ENCODE measurements at regions not wholly inside any gene's neighbourhood (a gene's known extent, or its start where the extent isn't known, plus 50 kb on each side); places are given as distances from the start of the nearest gene placed in this dataset.
"Not testable (repeated sequence)": the region's sequence is repeated elsewhere in the genome, so short reads cannot be mapped to it uniquely, and the experiment has no call there.

DNA sequence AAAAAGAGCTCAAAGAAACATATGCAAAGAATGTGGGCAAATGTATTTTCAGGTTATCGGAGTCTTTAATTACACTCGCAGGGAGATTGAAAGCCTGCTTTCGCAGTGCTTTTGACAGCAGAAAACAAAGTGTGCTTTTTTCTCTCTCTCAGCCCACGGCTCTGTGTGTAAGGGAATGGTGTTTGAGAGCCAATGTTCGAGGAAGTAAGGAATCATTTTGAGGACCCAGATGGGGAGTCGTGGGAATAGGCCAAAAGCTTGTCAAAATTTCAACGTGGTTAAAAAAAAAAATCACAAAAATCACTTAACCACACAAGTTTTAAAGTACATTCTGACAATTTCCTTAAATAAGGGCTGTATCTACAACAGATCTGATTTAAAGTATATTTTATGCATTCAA, 197.1 kb upstream of the IRS2 start:
- no peak overlapping the region for H3K4me3 ChIP-seq (replicated peaks; ENCODE audit: low read depth, low read length)
- TF ChIP-seq, protein P1, sequence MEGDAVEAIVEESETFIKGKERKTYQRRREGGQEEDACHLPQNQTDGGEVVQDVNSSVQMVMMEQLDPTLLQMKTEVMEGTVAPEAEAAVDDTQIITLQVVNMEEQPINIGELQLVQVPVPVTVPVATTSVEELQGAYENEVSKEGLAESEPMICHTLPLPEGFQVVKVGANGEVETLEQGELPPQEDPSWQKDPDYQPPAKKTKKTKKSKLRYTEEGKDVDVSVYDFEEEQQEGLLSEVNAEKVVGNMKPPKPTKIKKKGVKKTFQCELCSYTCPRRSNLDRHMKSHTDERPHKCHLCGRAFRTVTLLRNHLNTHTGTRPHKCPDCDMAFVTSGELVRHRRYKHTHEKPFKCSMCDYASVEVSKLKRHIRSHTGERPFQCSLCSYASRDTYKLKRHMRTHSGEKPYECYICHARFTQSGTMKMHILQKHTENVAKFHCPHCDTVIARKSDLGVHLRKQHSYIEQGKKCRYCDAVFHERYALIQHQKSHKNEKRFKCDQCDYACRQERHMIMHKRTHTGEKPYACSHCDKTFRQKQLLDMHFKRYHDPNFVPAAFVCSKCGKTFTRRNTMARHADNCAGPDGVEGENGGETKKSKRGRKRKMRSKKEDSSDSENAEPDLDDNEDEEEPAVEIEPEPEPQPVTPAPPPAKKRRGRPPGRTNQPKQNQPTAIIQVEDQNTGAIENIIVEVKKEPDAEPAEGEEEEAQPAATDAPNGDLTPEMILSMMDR (IDR thresholded peaks at IDR 0.05; ENCODE audit: low read length, missing control alignments) = no peak
- DNase-seq (ENCODE audit: low read depth) = no peak

DNA sequence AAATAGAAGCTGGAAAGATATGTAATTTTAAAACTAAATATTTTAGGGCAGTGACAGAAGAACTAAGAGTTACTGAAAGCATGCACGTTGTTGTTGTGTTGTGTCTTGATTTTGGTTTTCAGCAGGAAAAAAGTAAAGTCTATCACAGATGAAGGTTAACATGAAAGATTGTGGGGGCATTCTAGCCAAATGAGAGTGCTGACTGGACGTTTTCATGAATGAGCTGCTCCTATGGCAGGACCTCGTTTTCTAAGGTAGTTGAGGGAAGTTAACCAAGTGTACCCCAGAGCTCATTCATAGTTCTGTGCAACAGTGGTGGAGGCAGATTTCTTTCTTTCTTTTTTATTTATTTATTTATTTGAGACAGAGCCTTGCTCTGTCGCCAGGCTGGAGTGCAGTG, 194.6 kb upstream of the IRS2 start:
- H3K4me3 ChIP-seq (replicated peaks; ENCODE audit: low read depth, low read length) = no peak overlapping the region
- TF ChIP-seq, protein P1 (IDR thresholded peaks at IDR 0.05; ENCODE audit: low read length, missing control alignments) = no peak
- no peak for DNase-seq (ENCODE audit: low read depth)

DNA sequence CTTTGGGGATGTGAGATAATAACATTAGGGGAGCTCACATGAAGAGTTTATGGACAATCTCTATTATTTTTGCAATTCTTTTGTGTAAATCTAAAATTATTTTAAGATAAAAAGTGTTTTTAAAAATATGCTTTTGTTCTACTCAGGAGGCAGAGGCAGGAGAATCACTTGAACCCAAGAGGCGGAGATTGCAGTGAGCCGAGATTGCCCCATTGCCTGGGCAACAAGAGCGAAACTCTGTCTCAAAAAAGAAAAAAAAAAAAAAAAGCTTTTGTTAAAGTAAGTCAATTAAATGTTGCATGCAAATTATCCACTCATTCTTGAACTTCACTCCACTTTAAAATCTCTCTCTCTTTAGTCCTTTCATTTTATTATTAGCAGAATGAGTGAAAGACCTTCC, 193.3 kb upstream of the IRS2 start:
- not testable (repeated sequence) for DNase-seq (ENCODE audit: low read depth); H3K4me3 ChIP-seq (replicated peaks; ENCODE audit: low read depth, low read length)

DNA sequence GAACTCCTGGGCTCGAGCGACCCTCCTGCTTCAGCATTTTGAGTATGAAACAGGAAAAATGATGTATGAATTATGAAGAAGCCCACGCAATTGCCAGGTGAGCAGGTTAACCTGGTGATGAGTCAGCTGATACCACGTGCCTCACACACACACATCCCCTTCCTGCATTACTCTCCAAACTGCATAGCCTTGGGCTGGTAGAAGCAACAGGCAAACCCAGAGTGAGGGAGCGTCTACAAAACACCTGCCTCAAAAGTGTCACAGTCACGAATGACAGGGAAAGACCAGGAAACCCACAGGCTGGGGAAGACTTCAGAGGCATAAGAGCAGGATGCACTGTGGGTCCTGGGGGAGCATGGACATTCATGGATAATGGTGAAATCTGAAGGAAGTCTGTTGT, 192.8 kb upstream of the IRS2 start:
- TF ChIP-seq, protein P1 (IDR thresholded peaks at IDR 0.05; ENCODE audit: low read length, missing control alignments) = no peak
- no peak overlapping the region for H3K4me3 ChIP-seq (replicated peaks; ENCODE audit: low read depth, low read length)
- no peak for DNase-seq (ENCODE audit: low read depth)

DNA sequence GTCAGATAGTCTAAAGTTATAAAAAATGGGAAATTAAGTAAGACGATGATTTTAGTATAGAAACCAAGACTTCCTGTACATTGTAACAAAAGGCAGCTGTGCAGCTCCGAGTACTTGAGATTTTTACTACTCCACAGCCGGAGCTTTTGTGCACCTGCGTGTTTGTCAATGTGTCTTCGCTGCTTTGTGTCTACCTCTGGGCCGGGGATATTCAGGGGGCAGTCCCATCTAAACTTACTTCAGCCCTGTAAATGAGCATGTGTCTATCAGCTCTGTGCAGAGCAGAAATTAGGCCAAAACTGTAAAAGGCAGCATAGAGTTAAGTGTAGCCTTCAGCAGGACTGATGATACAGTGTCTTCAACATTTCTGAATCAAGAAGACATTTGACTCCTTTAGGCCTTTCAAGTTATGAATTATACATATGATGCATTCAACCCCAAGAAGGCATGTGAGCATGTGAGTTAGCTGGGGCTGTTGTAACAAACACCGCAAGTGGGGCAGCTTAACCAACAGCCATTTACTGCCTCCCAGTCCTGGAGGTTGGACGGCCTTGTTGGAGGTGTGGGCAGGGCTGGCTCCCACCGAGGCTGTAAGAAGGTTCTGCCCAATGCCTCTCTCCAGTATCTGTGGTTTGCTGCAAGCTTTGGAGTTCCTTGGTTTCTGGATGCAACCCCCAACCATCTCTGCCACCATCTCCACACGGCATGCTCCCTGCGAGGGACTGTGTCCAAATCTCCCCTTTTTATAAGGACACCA, 191.0 kb upstream of the IRS2 start:
- no peak overlapping the region for H3K4me3 ChIP-seq (replicated peaks; ENCODE audit: low read depth, low read length)
- TF ChIP-seq, protein P1 (IDR thresholded peaks at IDR 0.05; ENCODE audit: low read length, missing control alignments) = no peak

DNA sequence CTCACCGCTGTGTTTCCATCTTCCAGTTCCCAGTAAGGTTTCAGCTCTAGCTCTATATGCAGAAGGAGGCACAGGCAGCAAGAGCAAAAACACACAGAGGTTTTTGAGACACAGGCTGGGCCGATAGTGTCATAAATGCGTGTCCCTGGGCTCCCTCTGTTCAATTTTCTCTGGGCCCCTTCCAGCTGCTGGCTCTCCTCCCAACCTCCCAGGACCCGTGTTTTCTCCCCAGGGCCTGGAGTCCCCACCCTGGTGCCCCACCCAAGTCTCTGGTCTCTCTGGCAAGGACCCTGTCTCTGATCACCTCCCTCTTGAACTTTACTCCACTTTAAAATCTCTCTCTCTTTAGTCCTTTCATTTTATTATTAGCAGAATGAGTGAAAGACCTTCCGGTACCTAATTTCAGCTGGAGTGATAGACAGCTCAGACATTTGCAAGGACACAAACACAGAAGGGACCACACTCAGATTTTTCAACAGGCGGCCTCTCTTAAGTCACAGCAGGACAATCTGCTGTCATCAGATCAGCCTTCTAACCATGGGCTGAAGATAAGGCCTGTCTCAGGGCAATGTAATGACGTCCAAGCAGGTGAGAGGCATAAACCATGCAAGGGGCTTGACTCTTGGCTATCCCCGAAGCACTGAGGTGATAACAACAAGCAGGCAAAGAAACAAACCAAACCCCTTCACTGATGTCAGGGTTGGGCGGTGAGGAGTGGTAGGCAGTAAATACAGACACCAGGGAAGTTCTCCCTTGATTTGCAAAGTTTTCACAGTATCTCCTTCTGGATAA, 190.0 kb upstream of the IRS2 start:
- TF ChIP-seq, protein P1 (IDR thresholded peaks at IDR 0.05; ENCODE audit: low read length, missing control alignments) = no peak
- no peak overlapping the region for H3K4me3 ChIP-seq (replicated peaks; ENCODE audit: low read depth, low read length)
- no peak for DNase-seq (ENCODE audit: low read depth)

More for the DNA sequence above, 191.0 kb upstream of the IRS2 start:
- DNase-seq (ENCODE audit: low read depth) = no peak

DNA sequence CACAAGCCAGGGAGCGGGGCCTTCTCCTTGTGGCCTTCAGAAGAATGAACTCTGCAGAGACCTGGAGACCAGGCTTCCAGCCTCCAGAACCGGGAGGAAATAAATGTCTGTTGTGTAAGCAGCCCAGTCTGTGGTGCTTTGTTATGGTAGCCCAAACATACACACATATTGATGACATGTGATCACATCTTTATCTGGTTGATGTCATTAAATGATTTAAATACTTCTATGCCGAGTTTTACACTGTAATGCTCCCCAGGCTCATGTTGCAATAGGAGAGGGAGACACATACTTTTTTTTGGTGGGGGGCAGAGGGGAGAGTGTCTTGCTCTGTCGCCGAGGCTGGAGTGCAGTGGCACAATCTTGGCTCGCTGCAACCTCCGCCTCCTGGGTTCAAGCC, 188.0 kb upstream of the IRS2 start:
- TF ChIP-seq, protein P1 (IDR thresholded peaks at IDR 0.05; ENCODE audit: low read length, missing control alignments) = no peak
- no peak overlapping the region for H3K4me3 ChIP-seq (replicated peaks; ENCODE audit: low read depth, low read length)
- peak; percentile 28 for DNase-seq (ENCODE audit: low read depth)
